ENCODE measurements at regions not wholly inside any gene's neighbourhood (a gene's known extent, or its start where the extent isn't known, plus 50 kb on each side); places are given as distances from the start of the nearest gene placed in this dataset.

DNA sequence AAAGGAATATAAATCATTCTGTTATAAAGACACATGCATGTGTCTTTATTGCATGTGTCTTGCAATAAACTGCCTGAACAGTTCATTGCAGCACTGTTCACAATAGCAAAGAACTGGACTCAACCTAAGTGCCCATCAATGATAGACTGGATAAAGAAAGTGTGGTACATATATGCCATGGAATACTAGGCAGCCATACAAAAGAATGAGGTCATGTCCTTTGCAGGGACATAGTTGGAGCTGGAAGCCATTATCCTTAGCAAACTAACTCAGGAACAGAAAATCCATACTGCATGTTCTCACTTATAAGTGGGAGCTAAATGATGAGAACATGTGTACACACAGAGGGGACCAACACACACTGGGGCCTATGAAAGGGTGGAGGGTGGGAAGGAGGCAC lies 63.7 kb upstream of the CHD1 start:
- no peak overlapping the region for H3K4me2 ChIP-seq (replicated peaks; ENCODE audit: low read depth, low read length, poor library complexity, severe bottlenecking)
- no peak overlapping the region for H3K9ac ChIP-seq (ENCODE audit: low read length)
- H4K20me1 ChIP-seq (ENCODE audit: control insufficient read depth, insufficient read depth, low read length, poor library complexity, severe bottlenecking) = no peaks in the 10 kb centered on the region
- intact Hi-C loops (cut with micrococcal nuclease) = no loop called here
- Mint-ChIP-seq H3K27me3 (no peaks in the 10 kb centered on the region), H3K27ac (no peak overlapping the region), H3K4me1 (peaks cover 14% of the 10 kb centered on the region), H3K9me3 (ENCODE audit: insufficient read depth) (no peaks in the 10 kb centered on the region), H3K4me3 (no peak overlapping the region)
- H3K4me1 ChIP-seq (ENCODE audit: control insufficient read depth in 2 of 2, insufficient read depth in 2 of 2, low read length in 2 of 2) = peaks cover 8% of the 10 kb centered on the region in 2 donors
- H3K79me2 ChIP-seq (ENCODE audit: control insufficient read depth, insufficient read depth, low read length) = no peaks in the 10 kb centered on the region
- no peak for TF ChIP-seq EZH2 (IDR thresholded peaks at IDR 0.05; ENCODE audit: borderline replicate concordance, insufficient read depth, low read depth, low read length, poor library complexity, severe bottlenecking)
- TF ChIP-seq, protein P1, sequence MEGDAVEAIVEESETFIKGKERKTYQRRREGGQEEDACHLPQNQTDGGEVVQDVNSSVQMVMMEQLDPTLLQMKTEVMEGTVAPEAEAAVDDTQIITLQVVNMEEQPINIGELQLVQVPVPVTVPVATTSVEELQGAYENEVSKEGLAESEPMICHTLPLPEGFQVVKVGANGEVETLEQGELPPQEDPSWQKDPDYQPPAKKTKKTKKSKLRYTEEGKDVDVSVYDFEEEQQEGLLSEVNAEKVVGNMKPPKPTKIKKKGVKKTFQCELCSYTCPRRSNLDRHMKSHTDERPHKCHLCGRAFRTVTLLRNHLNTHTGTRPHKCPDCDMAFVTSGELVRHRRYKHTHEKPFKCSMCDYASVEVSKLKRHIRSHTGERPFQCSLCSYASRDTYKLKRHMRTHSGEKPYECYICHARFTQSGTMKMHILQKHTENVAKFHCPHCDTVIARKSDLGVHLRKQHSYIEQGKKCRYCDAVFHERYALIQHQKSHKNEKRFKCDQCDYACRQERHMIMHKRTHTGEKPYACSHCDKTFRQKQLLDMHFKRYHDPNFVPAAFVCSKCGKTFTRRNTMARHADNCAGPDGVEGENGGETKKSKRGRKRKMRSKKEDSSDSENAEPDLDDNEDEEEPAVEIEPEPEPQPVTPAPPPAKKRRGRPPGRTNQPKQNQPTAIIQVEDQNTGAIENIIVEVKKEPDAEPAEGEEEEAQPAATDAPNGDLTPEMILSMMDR (IDR thresholded peaks at IDR 0.05) = no peak
- no peaks in the 10 kb centered on the region for H3K27me3 ChIP-seq (replicated peaks in 1 of 4; ENCODE audit: control extremely low read depth in 1 of 4, control insufficient read depth in 3 of 4, insufficient read depth in 4 of 4, low read length in 3 of 4)
- H2AFZ ChIP-seq (ENCODE audit: insufficient read depth, low read depth, low read length, poor library complexity, severe bottlenecking) = no peak overlapping the region
- ATAC-seq (ENCODE audit: low read depth) (no peak), DNase-seq (no peak)
- ChIA-PET POLR2A (no interaction called here), CTCF (no interaction called here)
- H3K9me3 ChIP-seq (ENCODE audit: control extremely low read depth in 1 of 3, control insufficient read depth in 2 of 3, insufficient read depth in 1 of 3, low read length in 2 of 3) = no peaks in the 10 kb centered on the region
- H3K36me3 ChIP-seq (replicated peaks in 1 of 2; ENCODE audit: control extremely low read depth in 1 of 2, control insufficient read depth in 1 of 2, extremely low read depth in 1 of 2, insufficient read depth in 2 of 2, low read length in 1 of 2) = no peaks in the 10 kb centered on the region
- H3K27ac ChIP-seq (ENCODE audit: low read length in 2 of 2) = no peak overlapping the region
- no peak overlapping the region for H3K4me3 ChIP-seq (ENCODE audit: control extremely low read depth in 1 of 5, extremely low read depth in 1 of 5, insufficient read depth in 1 of 5, low read depth in 2 of 5, low read length in 4 of 5)

DNA sequence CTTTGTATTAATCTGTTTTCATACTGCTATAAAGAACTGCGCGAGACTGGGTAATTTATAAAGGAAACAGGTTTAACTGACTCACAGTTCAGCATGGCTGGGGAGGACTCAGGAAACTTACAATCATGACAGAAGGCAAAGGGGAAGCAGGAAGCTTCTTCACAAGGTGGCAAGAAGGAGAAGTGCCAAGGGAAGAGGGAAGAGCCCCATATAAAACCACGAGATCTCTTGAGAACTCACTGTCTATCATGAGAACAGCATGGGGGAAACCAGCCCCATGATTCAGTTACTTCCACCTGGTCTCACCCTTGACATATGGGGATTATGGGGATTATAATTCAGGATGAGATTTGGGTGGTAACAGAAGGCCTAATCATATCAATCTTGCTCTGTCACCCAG lies 60.9 kb upstream of the CHD1 start:
- no peaks in the 10 kb centered on the region for H3K27me3 ChIP-seq (replicated peaks in 1 of 4; ENCODE audit: control extremely low read depth in 1 of 4, control insufficient read depth in 3 of 4, insufficient read depth in 4 of 4, low read length in 3 of 4)
- peaks cover 14% of the 10 kb centered on the region for H3K4me1 Mint-ChIP-seq
- WGBS (ENCODE audit: insufficient coverage) = no CpG with 5 or more reads among the region's 3 CpGs
- no peaks in the 10 kb centered on the region for H3K27me3 Mint-ChIP-seq
- H2AFZ ChIP-seq (ENCODE audit: insufficient read depth, low read depth, low read length, poor library complexity, severe bottlenecking) = no peak overlapping the region
- no peak for TF ChIP-seq EZH2 (IDR thresholded peaks at IDR 0.05; ENCODE audit: borderline replicate concordance, insufficient read depth, low read depth, low read length, poor library complexity, severe bottlenecking)
- TF ChIP-seq, protein P1 (IDR thresholded peaks at IDR 0.05) = no peak
- no peak overlapping the region for H3K4me2 ChIP-seq (replicated peaks; ENCODE audit: low read depth, low read length, poor library complexity, severe bottlenecking)
- no peak overlapping the region for H3K9ac ChIP-seq (ENCODE audit: low read length)
- H3K4me3 Mint-ChIP-seq = no peak overlapping the region
- no peaks in the 10 kb centered on the region for H3K9me3 ChIP-seq (ENCODE audit: control extremely low read depth in 1 of 3, control insufficient read depth in 2 of 3, insufficient read depth in 1 of 3, low read length in 2 of 3)
- peak overlapping the region; percentile 62 for H3K27ac Mint-ChIP-seq
- no peaks in the 10 kb centered on the region for H3K36me3 ChIP-seq (replicated peaks in 1 of 2; ENCODE audit: control extremely low read depth in 1 of 2, control insufficient read depth in 1 of 2, extremely low read depth in 1 of 2, insufficient read depth in 2 of 2, low read length in 1 of 2)
- peaks cover 8% of the 10 kb centered on the region in 2 donors for H3K4me1 ChIP-seq (ENCODE audit: control insufficient read depth in 2 of 2, insufficient read depth in 2 of 2, low read length in 2 of 2)
- ChIA-PET CTCF (no interaction called here), POLR2A (interaction anchor here (0.6 kb wide), 1 partner anchor 215 kb away, joined by 3 read pairs; no protein-coding TSS in a partner anchor)
- no peak overlapping the region for H3K27ac ChIP-seq (ENCODE audit: low read length in 2 of 2)
- no peaks in the 10 kb centered on the region for H3K9me3 Mint-ChIP-seq (ENCODE audit: insufficient read depth)
- peak; percentile 33 for DNase-seq
- no peak overlapping the region for H3K4me3 ChIP-seq (ENCODE audit: control extremely low read depth in 1 of 5, extremely low read depth in 1 of 5, insufficient read depth in 1 of 5, low read depth in 2 of 5, low read length in 4 of 5)
- H4K20me1 ChIP-seq (ENCODE audit: control insufficient read depth, insufficient read depth, low read length, poor library complexity, severe bottlenecking) = no peaks in the 10 kb centered on the region
- intact Hi-C loops (cut with micrococcal nuclease) = no loop called here
- no peak for ATAC-seq (ENCODE audit: low read depth)
- no peaks in the 10 kb centered on the region for H3K79me2 ChIP-seq (ENCODE audit: control insufficient read depth, insufficient read depth, low read length)

All from B cell (primary cell).